ENCODE measurements at regions not wholly inside any gene's neighbourhood (a gene's known extent, or its start where the extent isn't known, plus 50 kb on each side); places are given as distances from the start of the nearest gene placed in this dataset.
A peak's percentile ranks its signal among the peaks of the same experiment; 100 is the strongest.

DNA sequence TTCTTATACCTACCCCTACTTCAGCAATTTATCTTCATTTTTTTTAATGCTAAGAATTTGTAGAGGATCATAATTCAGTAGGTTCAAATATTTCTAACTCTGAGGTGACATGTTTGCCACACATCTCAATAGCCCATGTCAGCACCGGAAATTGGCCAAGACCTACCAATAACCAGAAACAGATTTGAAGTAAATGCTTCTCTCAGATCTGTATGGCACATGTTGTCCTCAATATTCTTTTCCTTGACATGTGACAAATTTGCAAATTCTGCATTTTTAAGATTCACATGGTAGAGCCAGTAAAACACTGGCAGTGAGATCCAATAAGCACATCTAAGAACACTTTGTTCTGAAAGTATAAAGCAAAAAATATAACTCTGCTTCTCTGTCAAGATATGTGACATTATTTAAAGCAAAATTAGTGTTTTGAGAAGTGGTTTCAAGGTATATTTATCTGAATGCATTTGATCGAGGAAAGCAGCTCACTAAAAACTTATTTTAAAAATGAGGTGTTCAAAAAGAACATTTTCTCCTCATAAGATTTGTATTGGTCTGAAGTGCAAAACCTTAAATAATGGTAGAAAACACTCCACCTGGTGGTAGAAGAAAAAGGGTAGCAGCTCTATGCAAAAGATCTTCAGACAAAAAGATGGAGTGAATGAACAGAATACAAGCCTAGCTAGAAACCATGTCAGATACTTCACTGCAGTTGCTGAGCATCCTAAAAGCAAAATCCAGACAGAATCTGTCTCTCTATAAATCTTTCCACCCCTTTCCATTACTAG is 513.8 kb upstream of the FAM241A start:
- no peak for DNase-seq

DNA sequence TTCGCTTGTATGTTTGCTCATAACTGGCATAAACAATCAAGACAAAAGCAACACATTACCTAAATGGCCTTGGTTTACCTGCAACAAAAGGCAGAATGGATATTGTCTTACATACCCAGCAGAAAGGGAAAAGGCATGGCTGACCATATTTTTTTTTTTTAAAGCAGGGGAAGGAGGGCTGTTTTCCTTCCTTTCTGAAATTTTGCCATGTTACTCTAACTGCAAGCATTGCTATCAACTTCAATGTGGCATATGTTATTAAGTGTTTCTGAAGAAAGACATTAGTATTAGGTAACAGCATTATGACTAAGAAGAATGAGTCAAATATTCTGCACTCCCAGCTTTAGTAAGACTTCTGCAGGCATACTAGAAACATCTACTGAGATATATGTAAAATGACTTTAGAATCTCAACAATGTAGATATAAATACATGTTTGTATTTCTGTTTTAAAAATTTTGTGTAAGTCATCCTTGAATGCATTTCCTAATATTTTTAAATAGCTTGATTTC is 512.6 kb upstream of the FAM241A start:
- no peak for DNase-seq

DNA sequence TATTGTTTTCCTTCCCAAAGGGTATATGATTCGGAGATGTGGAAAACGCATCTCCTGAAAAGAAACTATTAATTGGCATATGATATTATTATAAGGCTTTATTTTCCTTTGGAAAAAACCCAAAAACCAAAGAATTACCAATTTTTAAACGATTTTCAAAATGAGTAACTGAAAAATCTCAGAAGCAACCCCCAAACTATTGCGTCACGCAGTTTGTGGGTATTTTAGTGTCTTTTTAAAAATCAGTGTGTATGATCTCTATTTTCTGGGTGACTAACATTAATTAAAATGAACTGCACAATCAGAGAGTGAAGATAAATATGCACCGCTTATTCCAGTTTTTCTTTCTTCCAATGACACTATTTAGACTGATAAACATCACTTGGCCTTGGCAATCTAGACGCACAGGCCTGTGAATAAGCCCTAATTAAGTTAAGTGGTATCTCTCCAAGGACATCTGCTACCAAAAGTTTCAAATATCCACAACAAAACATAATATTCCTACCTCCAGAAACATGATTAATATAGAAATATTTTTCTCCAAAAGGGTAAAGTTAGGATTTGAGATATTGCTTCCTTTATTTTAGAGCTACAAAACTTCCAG is 511.5 kb upstream of the FAM241A start:
- no peak for DNase-seq

DNA sequence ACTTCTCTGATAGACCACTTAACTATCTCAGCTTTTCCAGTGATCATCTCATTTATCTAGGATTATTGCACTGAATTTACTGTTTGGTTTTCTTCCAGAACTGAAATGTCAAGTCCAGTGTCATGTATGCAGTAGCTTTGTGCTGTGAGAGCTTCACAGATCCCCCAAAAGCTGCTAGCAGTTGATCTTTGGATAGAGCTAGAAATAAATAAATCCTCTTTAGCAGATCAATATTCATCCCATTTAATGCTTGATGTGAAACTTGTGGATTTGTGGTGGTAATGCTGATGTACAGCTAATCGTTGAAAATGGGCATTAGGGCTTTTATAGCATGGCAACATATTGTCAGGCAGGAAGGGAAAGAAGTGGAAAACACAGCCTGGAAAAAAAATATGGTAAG is 509.6 kb upstream of the FAM241A start:
- DNase-seq = no peak

DNA sequence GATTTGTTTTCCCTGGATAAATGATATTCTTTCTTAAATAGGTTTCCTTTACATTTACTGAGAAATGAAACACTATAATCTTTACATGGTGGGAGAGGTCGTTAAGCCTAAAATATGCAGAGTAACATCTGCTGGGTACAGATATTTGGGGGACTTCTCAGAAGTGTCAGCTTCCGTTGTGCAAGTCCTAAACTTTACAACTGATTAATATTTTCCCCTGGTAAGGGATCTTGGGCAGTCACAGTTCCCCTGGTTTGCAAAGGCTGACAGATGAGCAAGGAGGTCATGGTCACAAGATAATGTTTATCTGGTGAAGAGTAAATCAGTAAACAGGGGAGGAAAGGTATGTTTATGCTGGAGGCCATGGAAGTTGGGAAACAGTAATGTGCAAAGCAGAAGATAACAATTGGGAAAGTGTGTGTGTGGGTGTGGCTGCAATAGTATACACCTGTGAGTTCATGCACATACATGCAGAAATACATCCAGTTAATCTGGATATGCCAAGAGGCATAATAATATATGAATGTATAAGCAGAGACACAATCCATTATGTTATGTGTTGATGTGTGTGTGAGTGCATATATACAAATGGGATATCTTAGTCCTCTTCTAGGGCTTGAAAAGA is 508.2 kb upstream of the FAM241A start:
- no peak for DNase-seq

DNA sequence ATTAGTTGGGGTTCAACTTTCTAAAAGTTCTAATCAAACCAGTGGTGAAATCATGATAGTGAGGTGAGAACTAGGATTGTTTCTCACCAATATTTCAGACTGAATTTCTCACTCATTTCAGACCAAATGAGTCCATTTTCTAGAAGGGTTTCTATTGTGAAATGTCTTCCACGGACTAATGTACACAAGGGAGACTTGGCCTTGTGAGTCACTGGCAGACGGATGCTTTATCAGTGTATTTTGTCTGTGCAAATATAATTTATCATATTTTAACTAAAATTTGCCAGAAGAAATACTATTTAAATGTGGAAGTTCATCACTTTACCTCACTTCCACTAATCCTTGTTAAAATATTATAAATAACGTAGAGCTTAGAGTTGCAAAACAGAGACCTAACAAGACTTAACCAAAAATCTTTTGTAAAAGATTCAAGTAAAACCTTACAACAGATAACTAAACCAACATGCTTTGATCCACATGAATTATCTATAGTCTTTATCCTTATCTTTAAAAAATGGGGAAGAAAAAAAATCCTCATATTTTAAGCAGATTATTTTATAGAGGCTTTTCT is 506.0 kb upstream of the FAM241A start:
- DNase-seq = no peak

DNA sequence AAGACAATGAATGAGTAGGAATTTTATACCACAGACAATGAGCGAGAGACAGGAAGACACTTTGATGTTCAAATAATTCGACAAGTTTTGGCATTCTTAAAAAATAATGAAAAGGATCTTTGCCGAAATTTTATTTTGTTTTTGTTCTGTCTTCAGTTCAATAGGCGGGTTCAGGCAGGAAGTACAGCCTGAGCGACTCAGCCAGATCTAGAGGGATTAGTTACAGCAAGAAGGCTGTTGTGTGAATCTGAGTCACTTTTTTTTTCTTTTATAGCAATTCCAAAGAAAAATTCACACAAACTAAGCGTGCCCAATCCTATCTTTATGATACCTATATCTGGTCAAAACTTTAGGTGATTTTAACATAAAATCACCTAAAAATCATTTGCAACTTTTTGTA is 505.4 kb upstream of the FAM241A start:
- DNase-seq = no peak

DNA sequence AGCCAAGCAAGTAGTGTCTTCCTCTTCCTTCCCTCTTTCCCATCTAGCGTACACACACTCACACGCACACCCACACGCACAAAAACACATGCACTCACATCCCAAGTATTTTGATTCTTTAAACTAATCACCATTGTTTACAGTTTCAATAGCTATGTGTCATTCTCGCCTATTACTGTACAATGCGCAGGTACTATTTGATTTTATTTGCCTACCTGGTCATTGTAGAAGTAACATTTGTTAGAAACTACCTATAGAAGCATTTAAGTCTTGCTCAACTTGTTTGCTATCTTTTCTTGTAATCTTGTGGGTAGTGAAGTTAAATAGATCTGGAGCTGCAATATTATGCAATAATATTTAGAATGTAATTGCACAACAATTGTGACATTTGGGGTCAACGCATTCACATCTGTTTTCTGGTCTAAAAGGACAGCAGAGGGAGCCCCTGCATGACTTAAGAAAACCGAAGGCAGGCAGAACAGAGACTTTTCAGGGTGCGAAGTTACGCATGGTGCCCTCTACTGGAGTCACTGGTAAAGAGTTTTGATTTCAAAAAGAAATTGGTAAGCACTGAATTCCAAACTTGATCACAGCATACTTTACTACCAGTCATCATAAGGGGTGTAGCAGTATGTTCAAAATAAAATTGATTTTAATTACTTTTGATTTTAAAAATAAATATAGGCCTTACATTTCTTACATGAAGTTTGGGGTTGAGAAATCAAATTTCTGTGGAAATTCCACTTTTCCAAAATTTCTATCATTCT is 503.3 kb upstream of the FAM241A start:
- DNase-seq = peak; percentile 19

DNA sequence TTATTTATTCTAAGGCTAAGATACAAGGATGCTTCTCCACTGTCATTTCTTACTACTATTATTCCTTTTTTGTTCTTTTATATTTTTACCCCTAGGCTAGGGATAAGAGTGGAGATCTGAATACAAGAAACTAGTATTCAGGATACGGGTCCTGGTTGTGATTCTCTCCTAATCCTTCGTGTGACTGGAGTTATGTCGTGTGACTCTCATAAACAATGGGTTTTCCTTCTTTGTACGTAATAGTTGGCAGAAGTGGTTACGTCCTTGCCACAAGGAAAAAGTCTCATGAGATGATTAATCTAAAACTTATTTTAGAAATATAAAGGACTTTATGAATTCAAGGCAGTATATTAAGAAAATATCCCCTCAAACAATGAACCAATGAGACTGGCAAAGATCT is 497.2 kb upstream of the FAM241A start:
- DNase-seq = no peak

DNA sequence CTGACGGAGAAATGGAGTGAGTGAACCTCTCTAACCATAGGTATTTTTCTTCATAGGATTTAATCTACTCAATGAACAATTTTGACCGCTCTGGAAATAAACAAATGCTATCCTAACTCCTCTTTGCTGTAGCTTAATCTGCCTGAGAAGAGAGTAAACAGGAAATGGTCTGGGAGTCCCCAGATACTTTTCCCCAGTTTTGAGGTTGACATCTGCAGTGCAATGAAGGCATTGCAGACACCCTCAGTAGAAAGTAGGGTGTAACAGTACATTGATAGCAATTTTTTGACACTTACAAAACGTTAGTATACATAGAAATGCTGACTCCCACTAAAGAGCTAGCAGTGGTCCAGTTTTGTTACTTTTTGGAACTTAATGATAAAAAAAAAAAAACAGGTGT is 495.9 kb upstream of the FAM241A start:
- no peak for DNase-seq

DNA sequence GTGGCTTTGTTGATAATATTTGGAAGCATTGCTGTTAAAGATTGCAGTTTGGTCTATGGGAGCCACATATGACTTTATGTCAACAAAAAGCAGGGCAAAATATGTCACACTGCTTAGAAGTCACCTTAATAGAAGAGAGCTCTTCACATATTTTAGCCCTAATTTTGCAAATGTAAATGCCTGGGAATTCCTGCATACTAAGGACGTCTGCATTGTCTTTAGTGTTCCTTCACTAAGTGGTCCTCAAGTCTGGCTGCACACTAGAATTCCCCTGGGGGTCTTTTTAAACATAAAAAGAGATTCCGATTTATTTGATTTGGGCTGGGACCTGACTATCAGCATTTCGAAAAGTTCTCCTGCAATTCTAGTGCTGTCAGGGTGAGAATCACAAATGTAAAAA is 495.1 kb upstream of the FAM241A start:
- no peak for DNase-seq

DNA sequence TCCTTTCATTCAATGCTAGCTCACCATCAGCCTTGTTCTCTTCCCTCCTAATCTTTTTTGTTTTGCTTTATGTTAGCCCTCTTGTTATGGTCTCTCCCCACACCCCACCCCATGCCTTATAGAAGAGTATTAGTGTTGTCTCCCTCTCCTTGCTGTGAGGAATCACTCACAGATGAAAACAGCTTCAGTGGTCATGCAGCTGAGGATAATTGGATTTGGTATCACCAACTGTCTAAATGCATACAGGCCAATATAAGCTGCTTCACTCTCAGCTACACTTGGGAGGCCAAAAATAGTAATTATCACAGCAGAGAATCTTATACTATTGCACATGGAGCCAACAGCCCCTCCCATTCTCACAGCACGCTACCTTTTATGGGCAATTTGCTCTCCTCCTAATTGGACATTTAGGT is 494.6 kb upstream of the FAM241A start:
- no peak for DNase-seq

DNA sequence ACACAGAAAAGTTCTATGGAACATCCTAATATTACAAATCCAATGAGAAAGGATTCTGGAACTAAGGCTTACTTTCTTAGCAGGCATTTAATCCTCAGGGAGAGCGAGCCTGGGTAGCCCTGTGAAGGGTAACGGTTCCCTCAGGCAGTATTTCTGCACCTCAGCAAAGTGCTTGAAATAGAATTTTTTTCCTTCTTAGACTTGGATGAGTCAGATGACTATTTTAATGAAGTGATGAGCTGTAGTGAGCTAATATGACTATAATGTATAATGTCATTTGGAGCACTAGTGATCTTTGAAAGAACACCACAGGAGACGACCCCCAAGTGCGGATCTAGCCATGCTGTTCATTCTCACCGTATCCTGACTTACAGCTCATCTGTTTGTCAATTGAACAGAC is 493.0 kb upstream of the FAM241A start:
- DNase-seq = no peak

DNA sequence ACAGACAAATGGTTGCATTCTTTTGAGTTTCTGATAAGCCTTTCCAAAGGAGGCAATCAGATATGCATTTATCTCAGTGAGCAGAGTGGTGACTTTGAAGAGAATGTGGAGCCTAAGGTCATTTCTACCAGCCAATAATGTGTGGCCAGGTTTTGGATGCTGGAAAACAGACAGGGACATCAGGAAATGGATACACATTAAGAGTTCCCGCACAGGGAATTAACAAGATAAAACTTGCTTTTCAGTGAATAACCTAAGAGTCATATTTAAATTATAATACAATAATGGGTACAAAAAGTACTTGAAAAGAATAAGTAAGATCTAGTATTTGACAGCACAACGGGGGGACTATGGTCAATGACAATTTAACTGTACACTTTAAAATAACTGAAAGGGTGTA is 492.3 kb upstream of the FAM241A start:
- DNase-seq = no peak

DNA sequence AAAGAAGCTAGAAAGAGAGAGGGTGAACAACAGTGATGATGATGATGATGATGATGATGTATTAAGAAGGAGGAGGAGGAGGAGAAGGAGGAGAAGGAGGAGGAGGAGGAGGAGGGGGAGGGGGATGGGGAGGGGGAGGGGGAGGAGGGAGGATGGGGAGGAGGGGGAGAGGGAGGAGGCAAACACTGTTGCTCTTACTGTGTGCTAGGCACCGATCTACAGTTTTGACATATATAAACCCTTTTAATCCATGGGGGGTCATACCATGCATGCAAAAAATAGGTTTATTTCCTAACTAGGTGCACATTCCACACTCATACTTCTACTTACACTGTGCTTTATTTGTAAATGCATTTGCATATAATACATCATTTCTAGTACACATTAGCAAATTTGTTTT is 482.8 kb upstream of the FAM241A start:
- DNase-seq = no peak

DNA sequence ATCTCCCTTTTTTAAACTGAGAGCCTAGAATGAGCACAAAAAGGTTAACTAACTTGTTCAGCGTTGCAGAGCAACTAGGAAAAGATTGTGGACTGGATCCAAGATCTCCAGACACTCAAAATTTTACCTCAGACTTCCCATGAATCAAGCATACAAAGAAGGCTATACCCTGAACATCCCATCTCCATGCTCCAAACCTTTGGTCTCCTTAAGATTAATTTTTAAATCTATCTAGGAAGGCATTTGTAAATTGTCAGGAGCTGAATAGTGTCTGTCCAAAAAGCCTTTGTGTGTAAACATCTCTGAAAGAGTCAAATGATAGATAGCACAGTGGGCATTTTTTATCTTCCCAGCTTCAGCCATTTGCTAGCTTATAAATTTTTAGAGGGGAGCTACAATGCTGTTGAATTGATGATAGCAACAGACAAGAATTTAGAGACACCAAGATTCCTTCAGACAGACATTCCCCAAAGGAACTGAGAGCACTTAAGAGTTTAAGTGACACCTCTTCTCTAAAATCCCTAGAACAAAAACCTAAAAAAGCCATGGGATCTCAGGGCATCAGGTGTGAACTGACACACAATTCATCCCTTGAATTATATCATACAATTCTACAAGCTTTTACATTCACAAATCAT is 480.8 kb upstream of the FAM241A start:
- DNase-seq = no peak

DNA sequence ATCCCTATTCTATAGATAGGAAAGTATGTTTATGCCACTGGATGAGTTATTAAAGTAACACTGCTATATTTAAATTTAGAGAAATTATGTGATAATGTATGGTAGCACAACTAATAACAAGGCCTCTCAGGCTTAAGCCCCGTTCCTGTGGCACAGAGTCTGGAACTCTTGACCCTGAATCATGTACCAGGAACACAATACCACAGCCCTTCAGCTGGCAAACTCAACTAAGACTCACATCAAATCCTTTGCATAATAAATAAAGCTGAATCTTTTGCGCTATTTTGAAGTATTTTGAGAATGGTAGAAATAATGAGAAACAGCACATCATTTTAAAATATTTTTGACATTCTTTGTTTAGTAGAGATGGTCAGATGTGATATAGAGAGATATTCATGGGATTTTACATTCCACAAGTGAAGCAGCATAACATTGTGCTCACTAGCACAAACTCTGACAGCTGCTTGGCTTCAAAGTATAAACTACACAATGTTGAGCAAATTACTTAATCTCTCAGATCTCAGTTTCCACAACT is 478.4 kb upstream of the FAM241A start:
- no peak for DNase-seq

DNA sequence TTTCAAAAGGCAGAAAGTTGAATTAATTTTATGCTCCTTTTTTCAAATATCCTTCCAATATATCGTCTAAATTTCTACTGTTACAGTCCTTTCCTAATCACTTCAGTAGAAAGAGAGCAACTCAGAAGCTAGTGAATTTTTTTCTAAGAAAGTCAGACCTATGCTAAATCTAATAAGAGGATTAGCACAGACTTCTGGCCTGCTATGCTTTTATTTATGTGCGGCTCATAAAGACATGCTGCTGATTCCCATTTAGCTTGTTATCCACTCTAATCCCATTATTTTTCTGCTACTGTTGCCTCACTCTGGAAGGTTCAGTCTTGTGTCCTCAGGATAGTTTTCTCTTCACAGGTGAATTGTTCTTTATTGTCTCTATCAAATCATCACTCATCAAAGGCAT is 473.5 kb upstream of the FAM241A start:
- no peak for DNase-seq

DNA sequence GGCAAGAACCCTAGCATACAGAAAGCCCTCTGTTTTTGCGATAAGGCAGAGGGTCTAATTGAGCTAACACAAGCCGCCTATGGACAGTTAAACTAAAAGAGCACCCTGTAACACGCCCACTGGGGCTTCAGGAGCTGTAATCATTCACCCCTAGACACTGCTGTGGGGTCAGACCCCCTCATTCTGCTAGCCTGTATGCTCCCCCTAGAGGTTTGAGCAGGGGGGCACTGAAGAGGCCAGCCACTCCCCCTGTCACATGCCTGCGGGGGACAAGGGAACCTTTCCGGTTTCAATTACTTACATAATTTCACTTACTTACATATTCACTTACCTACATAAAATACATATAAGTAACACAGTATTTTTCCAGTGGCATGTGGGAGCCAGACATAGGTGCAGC is 469.5 kb upstream of the FAM241A start:
- DNase-seq = no peak

DNA sequence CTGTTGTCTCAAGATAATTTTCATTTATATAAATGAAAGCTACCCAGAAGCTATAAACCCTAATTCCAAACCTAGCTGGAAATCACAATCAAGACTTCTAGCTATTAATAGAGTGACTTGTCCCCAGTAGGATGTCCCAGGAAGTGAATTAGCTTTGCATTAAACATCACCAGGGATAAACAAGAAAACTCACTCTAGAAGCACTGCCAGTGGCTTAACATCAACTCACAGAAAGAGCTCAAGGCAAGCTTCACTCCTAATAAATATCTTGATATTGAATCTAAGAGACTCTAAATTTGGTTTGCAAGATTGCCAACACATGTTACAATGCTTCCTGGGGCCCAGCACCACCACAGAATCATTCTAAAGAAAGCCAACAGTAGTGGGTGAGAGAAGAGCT is 468.7 kb upstream of the FAM241A start:
- no peak for DNase-seq

DNA sequence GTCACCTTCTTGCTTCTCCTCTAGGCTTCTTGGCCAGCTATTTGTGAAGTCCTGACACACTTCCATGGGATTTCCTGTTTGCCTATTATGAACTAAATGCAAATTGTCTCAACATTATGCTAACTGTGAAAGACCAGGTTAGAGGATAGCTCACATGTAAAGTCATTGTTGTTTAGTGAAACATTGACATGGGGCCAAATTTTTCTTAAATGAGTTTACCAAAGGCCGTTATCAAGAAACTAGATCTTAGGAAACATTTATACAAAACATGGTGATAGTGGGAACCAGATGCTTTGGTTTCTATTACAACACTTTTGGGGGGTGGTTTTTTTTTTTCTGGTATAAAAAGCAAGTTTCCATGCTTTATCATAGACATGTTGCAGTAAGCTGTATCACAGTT is 466.8 kb upstream of the FAM241A start:
- no peak for DNase-seq

DNA sequence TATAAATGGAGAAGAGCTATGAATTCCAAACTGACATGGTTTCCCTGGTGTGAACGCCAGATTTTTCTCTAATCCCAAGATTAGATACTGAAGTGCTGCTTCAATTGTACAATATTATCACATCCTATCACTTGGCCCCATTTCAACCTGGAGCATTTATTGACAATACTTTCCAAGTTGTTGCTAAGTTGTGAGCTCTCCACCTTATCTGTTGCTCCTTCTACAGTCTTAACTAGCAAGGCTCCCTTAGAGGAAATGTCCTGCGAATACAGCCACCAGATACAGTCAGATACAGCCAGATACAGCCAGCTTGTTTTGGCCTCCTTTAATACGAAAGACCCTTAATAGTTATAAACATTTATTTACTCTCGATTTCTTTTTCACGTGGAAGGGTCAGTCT is 466.3 kb upstream of the FAM241A start:
- no peak for DNase-seq
